HG03066 (cell line): ENCODE measurements at regions not wholly inside any gene's neighbourhood (a gene's known extent, or its start where the extent isn't known, plus 50 kb on each side); places are given as distances from the start of the nearest gene placed in this dataset.
"Not testable (repeated sequence)": the region's sequence is repeated elsewhere in the genome, so short reads cannot be mapped to it uniquely, and the experiment has no call there.

ENCODE experiments used
- ATAC-seq: cut with Tn5 transposase; IDR thresholded peaks from one replicate; pipeline ENCODE4 v1.9.1; 2021; ENCODE audit warnings: low read depth; ENCODE audit not compliant: unreplicated experiment

DNA sequence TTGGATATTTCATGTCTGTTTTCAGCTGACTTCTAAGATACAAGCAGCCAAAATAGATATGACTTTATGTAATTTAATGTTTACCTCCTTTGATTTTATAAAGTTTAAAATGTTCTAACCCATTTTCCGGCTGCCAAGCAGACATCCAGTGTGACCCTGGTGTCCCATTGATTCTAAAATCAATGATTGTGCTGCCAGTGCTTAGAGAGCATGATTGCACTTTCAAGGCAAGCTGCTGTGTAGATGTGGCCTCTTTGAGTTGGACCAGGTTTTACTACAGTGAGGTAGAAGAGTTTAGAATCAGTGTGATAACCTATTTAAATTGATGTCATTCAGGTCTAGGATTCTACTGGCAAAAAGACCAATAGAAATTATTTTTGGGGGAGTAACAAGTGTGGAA lies 730.9 kb downstream of the STPG2 start:
- ATAC-seq, result no peak

DNA sequence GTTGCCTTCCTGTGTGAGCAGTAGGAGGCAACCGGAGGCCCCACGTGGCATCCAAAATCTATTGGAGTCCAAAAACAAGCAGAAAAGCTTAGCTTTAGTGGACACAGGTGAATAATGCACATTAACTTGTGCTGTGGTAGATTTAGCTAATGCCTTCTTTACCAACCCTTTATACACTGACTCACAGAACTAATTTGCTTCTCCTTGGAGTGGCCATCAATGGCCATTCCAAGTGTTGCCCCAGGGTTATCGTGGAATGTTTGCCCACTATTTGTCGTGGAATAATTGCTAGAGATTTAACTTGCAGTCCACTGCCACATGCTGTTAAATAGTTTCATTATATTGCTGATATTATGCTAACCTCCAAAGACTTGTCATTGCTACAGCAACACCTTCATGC lies 729.1 kb downstream of the STPG2 start:
- no peak for ATAC-seq

DNA sequence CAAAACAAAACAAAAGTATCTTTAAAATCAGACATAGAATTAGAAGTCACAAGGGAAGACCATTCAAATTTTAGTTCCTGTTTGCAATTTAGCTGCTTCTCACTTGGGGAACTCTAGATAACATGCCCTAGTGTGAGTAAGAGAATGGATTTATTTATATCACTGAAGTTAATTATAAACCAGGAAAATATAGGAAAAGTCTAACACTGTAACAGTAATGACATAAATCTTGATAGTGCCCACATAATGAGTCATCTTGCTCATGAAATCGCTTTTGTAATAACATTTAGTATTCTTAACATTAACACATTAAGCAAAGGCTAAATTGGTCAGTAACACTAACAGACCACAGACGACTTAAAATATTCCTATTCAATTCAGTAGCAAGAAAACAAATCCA lies 710.7 kb downstream of the STPG2 start:
- no peak for ATAC-seq

GRCh38 chr4:97437998-97438705 lies 705.1 kb downstream of the STPG2 start:
- not testable (repeated sequence) for ATAC-seq

- no peak for ATAC-seq
Measured at GRCh38 chr4:97453186-97453585, 690.1 kb downstream of the STPG2 start.

DNA sequence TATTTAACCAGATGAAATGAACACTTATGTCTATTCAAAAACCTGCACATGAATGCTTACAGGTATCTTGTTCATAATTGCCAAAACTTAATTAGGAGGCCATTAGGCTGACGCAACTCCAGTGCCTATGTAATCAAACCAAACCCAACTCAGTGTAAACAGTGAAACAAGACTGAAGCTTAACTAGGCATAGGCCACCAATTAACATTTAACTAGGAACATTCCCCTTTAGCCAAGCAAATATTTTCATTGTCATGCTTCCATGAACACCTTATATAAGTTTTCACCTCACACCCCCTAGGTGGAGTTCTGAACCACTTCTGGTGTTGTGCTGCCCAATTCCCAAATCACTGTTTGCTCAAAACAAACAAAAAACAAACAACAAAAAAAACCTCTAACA lies 686.0 kb downstream of the STPG2 start:
- no peak for ATAC-seq

- ATAC-seq, result no peak
Measured at GRCh38 chr4:97468272-97468671, 675.0 kb downstream of the STPG2 start.

GRCh38 chr4:97475621-97476020 lies 667.7 kb downstream of the STPG2 start:
- ATAC-seq, result no peak

- ATAC-seq, result no peak
Measured at GRCh38 chr4:97477974-97478373, 665.3 kb downstream of the STPG2 start.

GRCh38 chr4:97479388-97479787 lies 663.9 kb downstream of the STPG2 start:
- no peak for ATAC-seq

GRCh38 chr4:97491856-97492255 lies 651.4 kb downstream of the STPG2 start:
- no peak for ATAC-seq

DNA sequence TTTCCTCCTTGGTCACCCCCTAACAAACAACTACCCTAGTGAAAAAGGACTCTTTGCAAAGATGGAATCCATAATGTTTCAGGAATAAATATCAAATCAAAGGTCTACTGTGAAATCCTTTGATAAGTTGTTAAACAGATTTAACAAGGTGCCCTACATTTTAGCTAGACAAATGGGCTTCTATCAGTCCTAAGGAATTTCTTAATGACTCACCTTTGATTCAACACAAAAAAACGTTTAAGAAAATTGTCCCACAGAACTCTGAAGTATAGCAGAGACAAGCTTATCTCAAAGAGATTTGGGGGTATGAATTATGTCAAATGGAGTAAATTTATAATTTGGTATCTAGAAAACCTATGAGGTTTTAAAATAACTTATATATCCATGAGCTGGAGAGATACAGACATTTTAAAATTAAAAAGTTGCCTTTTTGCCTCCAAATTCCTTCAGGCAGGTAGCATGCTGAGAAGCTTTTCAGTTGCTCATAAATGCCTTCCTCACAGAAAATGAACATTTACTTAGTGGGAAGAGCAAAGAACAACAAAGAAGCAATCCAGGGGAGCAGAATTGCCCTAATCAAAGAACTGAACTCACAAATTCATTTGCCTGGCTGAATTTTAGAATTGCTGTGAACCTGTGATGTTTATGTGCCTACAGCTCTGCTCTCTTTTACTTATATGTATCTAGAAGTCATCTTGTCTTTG lies 649.3 kb downstream of the STPG2 start:
- ATAC-seq, result no peak

DNA sequence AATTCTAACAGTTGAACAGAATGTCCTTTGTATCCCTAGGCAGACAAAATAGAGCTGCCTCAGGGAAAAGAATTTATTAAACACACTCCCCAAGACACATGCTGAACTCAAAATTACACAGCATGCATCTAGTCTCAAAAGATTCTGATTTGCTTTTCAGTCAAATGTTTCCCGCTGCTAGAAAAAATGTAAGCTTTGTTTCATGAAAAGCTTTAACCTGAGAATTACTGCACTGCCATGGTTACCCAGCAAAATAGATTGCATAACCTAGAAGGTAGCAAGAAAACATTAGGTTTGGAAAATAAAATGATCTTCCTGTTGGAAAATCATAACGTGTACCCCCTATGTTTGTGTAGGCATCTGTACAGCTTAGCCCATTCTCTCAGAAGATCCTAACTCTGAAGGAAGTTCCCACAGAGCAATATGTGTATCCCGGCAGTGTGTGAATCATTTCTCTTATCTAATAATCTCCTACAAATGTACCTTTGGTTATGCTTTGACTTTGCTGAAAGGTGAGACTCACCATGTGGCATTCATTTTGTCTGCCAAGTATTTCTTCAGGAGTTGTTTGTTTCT lies 646.9 kb downstream of the STPG2 start:
- ATAC-seq, result no peak

DNA sequence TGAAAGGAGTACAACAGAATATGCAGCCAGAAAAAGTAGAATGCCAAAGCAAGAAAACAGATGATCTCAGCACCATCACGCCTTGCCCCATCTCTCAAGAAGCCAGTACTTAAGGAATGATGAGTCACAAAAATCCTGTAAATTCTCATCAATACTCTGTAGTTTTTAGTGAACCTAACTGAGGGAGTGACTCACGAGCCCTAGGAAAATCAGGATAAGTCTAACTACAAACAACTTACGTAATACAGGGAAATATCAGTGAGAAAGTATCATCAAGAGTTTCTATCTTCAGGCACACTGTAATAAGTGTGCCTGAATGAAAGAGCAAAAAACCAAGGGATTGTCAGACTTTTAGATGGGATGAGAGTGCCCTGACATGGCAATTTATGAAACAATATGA lies 644.4 kb downstream of the STPG2 start:
- no peak for ATAC-seq

DNA sequence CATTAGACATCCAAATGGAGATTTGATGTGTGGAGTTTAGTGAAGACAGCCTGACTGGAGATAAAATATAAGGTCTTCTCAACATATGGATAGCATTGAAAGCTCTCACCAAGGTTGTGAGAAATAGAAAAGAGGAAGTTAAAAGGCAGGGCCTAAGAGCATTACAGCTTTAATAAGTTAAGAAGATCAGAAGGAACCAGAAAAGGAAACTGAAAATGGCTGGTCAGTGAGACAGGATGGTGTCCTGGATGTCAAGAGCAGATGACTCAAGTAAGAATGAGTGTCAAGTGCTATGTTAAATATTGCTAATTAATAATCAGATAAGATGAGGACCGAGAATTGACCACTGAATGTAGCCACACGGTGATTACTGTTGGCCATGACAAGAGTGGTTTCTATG lies 642.9 kb downstream of the STPG2 start:
- peak; percentile 99 for ATAC-seq

DNA sequence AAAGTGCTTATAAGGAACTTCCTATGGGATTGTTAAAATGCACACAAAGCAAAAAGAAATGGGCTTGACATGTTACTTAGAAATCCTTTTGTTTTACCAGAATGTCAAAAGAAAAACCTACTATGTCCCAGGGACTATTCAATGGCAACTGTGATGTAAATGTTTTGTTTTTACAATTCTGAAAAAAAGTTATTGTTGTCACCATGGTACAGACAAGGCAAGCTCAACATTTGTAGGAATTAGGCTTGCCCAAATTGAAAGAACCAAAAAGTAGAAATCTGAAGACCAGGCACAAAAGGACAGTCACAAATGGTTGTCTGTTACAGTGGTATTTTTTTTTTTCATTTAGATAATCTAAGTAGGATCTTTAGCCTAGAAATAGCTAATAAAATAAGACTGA lies 638.6 kb downstream of the STPG2 start:
- no peak for ATAC-seq

- no peak for ATAC-seq
Measured at GRCh38 chr4:97507587-97508245, 635.6 kb downstream of the STPG2 start.
